Body of pancreas (tissue), 4 donors: ENCODE measurements at regions not wholly inside any gene's neighbourhood (a gene's known extent, or its start where the extent isn't known, plus 50 kb on each side); places are given as distances from the start of the nearest gene placed in this dataset.

ENCODE experiments used
- ATAC-seq: fragments of 150-250 bp; one replicate; pipeline ENCODE4 v1.9.1; 2016
- DNase-seq, 4 donors: peaks; one replicate each; pipeline ENCODE4 v3.0.0-alpha.2; 2019
- H3K27ac ChIP-seq, 4 donors: fragments of 200-600 bp; sonication (generic); 1 replicate in 3 of 4; 2 replicates in 1 of 4; pipeline versions ENCODE4 v1.5.1 to v1.6.1; 2016 to 2019; ENCODE audit warnings: mild to moderate bottlenecking in 1 of 4, mixed read lengths in 1 of 4, moderate library complexity in 1 of 4
- H3K27me3 ChIP-seq, 2 donors: fragments of 200-600 bp; sonication (generic); one replicate each; pipeline ENCODE4 v1.6.0; 2016; ENCODE audit warnings: mild to moderate bottlenecking in 1 of 2
- H3K36me3 ChIP-seq, 2 donors: fragments of 200-600 bp; sonication (generic); replicated peaks in 1 of 2; 2 replicates each; pipeline ENCODE4 v1.5.1; 2016; ENCODE audit warnings: low read depth in 2 of 2; ENCODE audit not compliant: insufficient read depth in 1 of 2
- H3K4me1 ChIP-seq: fragments of 200-600 bp; sonication (generic); one replicate; pipeline ENCODE4 v1.6.0; 2016
- H3K4me3 ChIP-seq, 2 donors: fragments of 200-600 bp; sonication (generic); 1 replicate in 1 of 2; 2 replicates in 1 of 2; pipeline ENCODE4 v1.5.1; 2016 to 2019
- H3K9me3 ChIP-seq, 3 donors: fragments of 200-600 bp; sonication (generic); 1 replicate in 2 of 3; 2 replicates in 1 of 3; pipeline ENCODE4 v1.5.1; 2016
- CTCF ChIP-seq, 7 experiments: fragments of 450-650 bp in 4 of 7; fragments of 200-600 bp in 3 of 7; sonication (generic) in 3 of 7; IDR thresholded peaks; one replicate each; pipeline ENCODE4 v1.5.1; 2016 to 2019; ENCODE audit warnings: antibody characterized with exemption in 7 of 7
- POLR2A ChIP-seq, 3 donors: fragments of 450-650 bp; IDR thresholded peaks; one replicate each; pipeline ENCODE4 v1.6.1; 2016; ENCODE audit warnings: antibody characterized with exemption in 3 of 3, mild to moderate bottlenecking in 2 of 3
- WGBS, 2 donors: methylation state at CpG; one replicate each; pipeline ENCODE4 v1.1.5; 2017; 5-methylcytosine and 5-hydroxymethylcytosine counted together
- intact Hi-C: fragments of 100-400 bp; cut with DNase I; formaldehyde crosslinking; loops from one replicate; pipeline ENCODE4 v1.15.1; 2023

GRCh38 chr11:111099028-111099713 lies 146.4 kb upstream of the POU2AF2 start:
- no peak for ATAC-seq
- Histone ChIP-seq H3K27ac (no peak overlapping the region), H3K4me3 (no peak overlapping the region), H3K27me3 (no peaks in the 10 kb centered on the region), H3K36me3 (no peaks in the 10 kb centered on the region), H3K9me3 (no peaks in the 10 kb centered on the region), H3K4me1 (no peaks in the 10 kb centered on the region)
- DNase-seq = no peak
- WGBS, 2 donors = 56 to 62% methylated on average over 2 of the region's 2 CpGs
- intact Hi-C loops = no loop called here
- TF ChIP-seq POLR2A (IDR thresholded peaks at IDR 0.05) = no peak
- no peak for TF ChIP-seq CTCF (IDR thresholded peaks at IDR 0.05)

GRCh38 chr11:111098091-111098490 lies 147.4 kb upstream of the POU2AF2 start:
- DNase-seq = no peak
- no peaks in the 10 kb centered on the region for H3K9me3 ChIP-seq
- H3K4me1 ChIP-seq = no peaks in the 10 kb centered on the region
- H3K36me3 ChIP-seq = no peaks in the 10 kb centered on the region
- no peaks in the 10 kb centered on the region for H3K27me3 ChIP-seq
- WGBS, 2 donors = 66 to 71% methylated on average over 1 of the region's 1 CpG
- no peak for TF ChIP-seq CTCF (IDR thresholded peaks at IDR 0.05)
- TF ChIP-seq POLR2A (IDR thresholded peaks at IDR 0.05) = no peak
- H3K27ac ChIP-seq = no peak overlapping the region
- intact Hi-C loops = no loop called here
- no peak for ATAC-seq
- no peak overlapping the region for H3K4me3 ChIP-seq

GRCh38 chr11:111097191-111097590 lies 148.3 kb upstream of the POU2AF2 start:
- intact Hi-C loops = no loop called here
- no peaks in the 10 kb centered on the region for H3K36me3 ChIP-seq
- H3K27me3 ChIP-seq = no peaks in the 10 kb centered on the region
- H3K4me3 ChIP-seq = no peak overlapping the region
- no peaks in the 10 kb centered on the region for H3K9me3 ChIP-seq
- 51% methylated on average over 11 of the region's 11 CpGs for WGBS, 2 donors
- ATAC-seq (no peak), DNase-seq (peak; percentile 15 to 51 (median 30))
- no peak overlapping the region for H3K27ac ChIP-seq
- H3K4me1 ChIP-seq = no peaks in the 10 kb centered on the region
- no peak for TF ChIP-seq CTCF (IDR thresholded peaks at IDR 0.05)
- no peak for TF ChIP-seq POLR2A (IDR thresholded peaks at IDR 0.05)

- ATAC-seq = no peak
- H3K27me3 ChIP-seq = no peaks in the 10 kb centered on the region
- no peak for TF ChIP-seq CTCF (IDR thresholded peaks at IDR 0.05)
- no peak for TF ChIP-seq POLR2A (IDR thresholded peaks at IDR 0.05)
- no peak for DNase-seq
- 79 to 82% methylated on average over 1 of the region's 1 CpG for WGBS, 2 donors
- no peaks in the 10 kb centered on the region for H3K4me1 ChIP-seq
- no peak overlapping the region for H3K4me3 ChIP-seq
- intact Hi-C loops = no loop called here
- H3K9me3 ChIP-seq = no peaks in the 10 kb centered on the region
- H3K27ac ChIP-seq = no peak overlapping the region
- H3K36me3 ChIP-seq = no peaks in the 10 kb centered on the region
Measured at GRCh38 chr11:111095327-111095726, 150.2 kb upstream of the POU2AF2 start.

GRCh38 chr11:111093061-111093460 lies 152.5 kb upstream of the POU2AF2 start:
- no peak overlapping the region for H3K27ac ChIP-seq
- intact Hi-C loops = no loop called here
- no peak for TF ChIP-seq POLR2A (IDR thresholded peaks at IDR 0.05)
- TF ChIP-seq CTCF (IDR thresholded peaks at IDR 0.05) = no peak
- no peaks in the 10 kb centered on the region for H3K36me3 ChIP-seq
- ATAC-seq (no peak), DNase-seq (no peak)
- no peaks in the 10 kb centered on the region for H3K4me1 ChIP-seq
- no peak overlapping the region for H3K4me3 ChIP-seq
- H3K9me3 ChIP-seq = no peaks in the 10 kb centered on the region
- 65 to 66% methylated on average over 4 of the region's 4 CpGs for WGBS, 2 donors
- no peaks in the 10 kb centered on the region for H3K27me3 ChIP-seq
